Activated naive CD4-positive, alpha-beta T cell treated with anti-CD3 and anti-CD28 coated beads, Interleukin-2, amount 10 ng/mL, durations not matched to agents 7 days and 5 days (primary cell): ENCODE measurements at regions not wholly inside any gene's neighbourhood (a gene's known extent, or its start where the extent isn't known, plus 50 kb on each side); places are given as distances from the start of the nearest gene placed in this dataset.

Experiments
- CTCF ChIA-PET: fragments of 350-600 bp; sonication (Branson Sonifier 250); formaldehyde crosslinking; loops from one replicate; lab custom pipeline; 2021; ENCODE audit warnings: antibody characterized with exemption; lab: Charles Lee
- DNase-seq: peaks from one replicate; pipeline ENCODE4 v3.0.0-alpha.2; 2020
- H3K27ac Mint-ChIP-seq: one replicate; pipeline ENCODE4 v1.8.0; 2021; ENCODE audit warnings: mild to moderate bottlenecking, moderate library complexity, mixed read lengths
- H3K27me3 Mint-ChIP-seq: one replicate; pipeline ENCODE4 v1.8.0; 2021; ENCODE audit warnings: mild to moderate bottlenecking, mixed read lengths
- H3K36me3 Mint-ChIP-seq: one replicate; pipeline ENCODE4 v1.8.0; 2021; ENCODE audit warnings: mixed read lengths
- H3K4me1 Mint-ChIP-seq: one replicate; pipeline ENCODE4 v1.8.0; 2021; ENCODE audit warnings: mixed read lengths
- H3K4me3 Mint-ChIP-seq: one replicate; pipeline ENCODE4 v1.8.0; 2021; ENCODE audit warnings: mild to moderate bottlenecking, moderate library complexity, mixed read lengths
- H3K9me3 Mint-ChIP-seq: one replicate; pipeline ENCODE4 v1.8.0; 2021; ENCODE audit warnings: mixed read lengths

DNA sequence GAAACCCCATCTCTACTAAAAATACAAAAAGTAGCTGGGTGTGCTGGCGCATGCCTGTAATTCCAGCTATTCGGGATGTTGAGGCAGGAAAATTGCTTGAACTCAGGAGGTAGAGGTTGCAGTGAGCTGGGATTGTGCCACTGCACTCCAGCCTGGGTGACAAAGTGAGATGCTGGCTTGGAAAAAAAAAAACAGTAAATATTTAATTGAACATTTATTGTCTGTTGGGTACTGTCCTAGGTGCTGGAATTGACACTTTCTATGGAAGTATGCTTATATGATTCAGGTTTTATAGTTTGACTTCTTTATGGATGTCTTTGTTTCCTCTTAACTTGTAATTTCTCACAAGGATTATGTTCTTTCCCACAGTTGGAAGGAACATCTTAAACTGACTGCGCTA is 633.1 kb upstream of the SETBP1 start:
- H3K9me3 Mint-ChIP-seq: peaks cover 3% of the 10 kb centered on the region
- DNase-seq: no peak
- CTCF ChIA-PET: no interaction called here
- no peaks in the 10 kb centered on the region for H3K27me3 Mint-ChIP-seq
- H3K4me1 Mint-ChIP-seq: no peaks in the 10 kb centered on the region
- H3K36me3 Mint-ChIP-seq: no peaks in the 10 kb centered on the region
- no peak overlapping the region for H3K4me3 Mint-ChIP-seq
- no peak overlapping the region for H3K27ac Mint-ChIP-seq

DNA sequence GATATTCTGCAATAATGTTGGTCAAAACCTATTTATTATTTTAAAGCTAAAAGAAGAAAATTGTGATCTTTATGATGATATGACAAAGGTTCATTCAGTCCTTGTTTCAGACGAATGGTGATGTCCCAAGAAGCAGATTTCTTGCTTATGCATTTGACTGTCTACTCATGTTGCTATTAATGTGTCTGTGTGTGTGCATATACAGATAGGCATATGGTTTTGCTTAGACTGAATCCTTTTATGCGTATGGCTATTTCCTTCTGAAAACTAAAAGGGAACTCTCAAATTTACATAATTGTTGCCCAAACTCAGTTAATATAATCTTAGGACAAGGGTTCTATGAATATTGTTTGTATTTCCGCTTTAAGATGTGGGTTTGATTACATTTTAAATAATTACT is 632.3 kb upstream of the SETBP1 start:
- Mint-ChIP-seq H3K27ac (no peak overlapping the region), H3K9me3 (peaks cover 3% of the 10 kb centered on the region), H3K4me3 (no peak overlapping the region), H3K4me1 (no peaks in the 10 kb centered on the region), H3K27me3 (no peaks in the 10 kb centered on the region), H3K36me3 (no peaks in the 10 kb centered on the region)
- DNase-seq: no peak
- CTCF ChIA-PET: no interaction called here

DNA sequence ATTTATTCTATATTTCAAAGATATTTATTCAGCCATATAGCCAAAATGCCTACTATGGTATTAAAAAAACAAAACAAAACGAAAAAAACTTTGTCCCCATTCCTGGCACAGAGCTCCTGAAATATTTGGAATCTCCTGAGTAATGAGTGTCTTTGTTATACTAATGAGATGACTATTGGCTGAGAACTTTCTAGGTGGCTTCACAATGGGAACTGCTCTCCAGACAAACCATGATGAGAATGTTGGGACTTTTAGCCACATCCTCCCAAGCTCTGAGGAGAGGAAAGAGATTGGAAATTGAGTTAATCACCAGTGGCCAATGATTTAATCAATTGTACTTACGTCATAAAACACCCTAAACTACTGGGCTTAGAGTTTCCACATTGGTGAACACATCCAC is 631.8 kb upstream of the SETBP1 start:
- Mint-ChIP-seq H3K27me3 (no peaks in the 10 kb centered on the region), H3K9me3 (peaks cover 3% of the 10 kb centered on the region), H3K4me1 (no peaks in the 10 kb centered on the region), H3K36me3 (no peaks in the 10 kb centered on the region), H3K27ac (no peak overlapping the region), H3K4me3 (no peak overlapping the region)
- CTCF ChIA-PET: no interaction called here
- DNase-seq: no peak

DNA sequence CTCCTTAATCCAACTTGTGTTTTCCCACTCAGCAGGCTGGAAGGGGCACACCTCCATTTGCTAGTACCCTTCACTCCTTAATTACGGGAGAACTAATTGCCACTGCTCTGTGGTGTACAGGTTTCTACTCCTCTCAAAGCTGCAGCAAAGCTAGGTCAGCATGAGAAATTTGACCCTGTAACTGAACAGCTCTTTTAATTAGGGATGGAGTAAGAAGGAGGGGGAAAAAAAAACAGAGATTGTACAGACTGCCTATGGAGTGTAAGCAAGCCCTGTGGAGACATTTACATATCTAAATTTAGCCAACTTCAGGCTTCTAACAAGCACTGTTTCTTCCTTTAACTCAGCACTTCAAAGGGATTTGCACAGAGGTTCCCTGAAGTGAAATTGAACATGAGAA is 629.7 kb upstream of the SETBP1 start:
- CTCF ChIA-PET: no interaction called here

DNA sequence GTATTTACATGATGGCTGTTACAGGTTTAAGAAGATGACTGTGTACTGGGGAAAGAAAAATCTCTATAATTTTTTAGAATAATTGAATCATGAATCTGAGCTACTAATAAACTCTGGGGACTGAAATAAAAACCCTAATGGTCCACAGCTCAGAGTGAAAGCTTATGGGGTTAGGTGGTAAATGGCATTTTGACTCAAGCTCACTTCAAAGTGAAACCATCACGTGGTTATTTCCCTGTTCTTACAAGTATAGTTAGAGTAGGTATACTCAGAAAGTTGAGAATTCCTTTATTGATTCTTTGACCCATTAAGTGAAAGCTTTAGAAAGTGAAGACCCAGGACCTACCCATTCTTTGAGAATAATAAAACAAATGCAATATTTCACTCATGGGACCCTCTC is 626.2 kb upstream of the SETBP1 start:
- DNase-seq: no peak
- Mint-ChIP-seq H3K36me3 (no peaks in the 10 kb centered on the region), H3K27ac (no peak overlapping the region), H3K9me3 (peaks cover 4% of the 10 kb centered on the region), H3K27me3 (no peaks in the 10 kb centered on the region), H3K4me3 (no peak overlapping the region), H3K4me1 (no peaks in the 10 kb centered on the region)
- CTCF ChIA-PET: no interaction called here

More for the DNA sequence above, 629.7 kb upstream of the SETBP1 start:
- H3K4me1 Mint-ChIP-seq: no peaks in the 10 kb centered on the region
- no peaks in the 10 kb centered on the region for H3K27me3 Mint-ChIP-seq
- H3K9me3 Mint-ChIP-seq: peaks cover 3% of the 10 kb centered on the region
- H3K4me3 Mint-ChIP-seq: no peak overlapping the region
- no peak for DNase-seq
- H3K36me3 Mint-ChIP-seq: no peaks in the 10 kb centered on the region
- no peak overlapping the region for H3K27ac Mint-ChIP-seq

- Mint-ChIP-seq H3K27me3 (no peaks in the 10 kb centered on the region), H3K36me3 (no peaks in the 10 kb centered on the region), H3K9me3 (peaks cover 4% of the 10 kb centered on the region), H3K27ac (no peak overlapping the region), H3K4me1 (no peaks in the 10 kb centered on the region), H3K4me3 (no peak overlapping the region)
- no peak for DNase-seq
- CTCF ChIA-PET: no interaction called here
Measured at GRCh38 chr18:44060197-44060596, 620.5 kb upstream of the SETBP1 start.

- no peaks in the 10 kb centered on the region for H3K27me3 Mint-ChIP-seq
- peaks cover 4% of the 10 kb centered on the region for H3K9me3 Mint-ChIP-seq
- no peaks in the 10 kb centered on the region for H3K4me1 Mint-ChIP-seq
- H3K4me3 Mint-ChIP-seq: no peak overlapping the region
- CTCF ChIA-PET: no interaction called here
- no peak overlapping the region for H3K27ac Mint-ChIP-seq
- no peaks in the 10 kb centered on the region for H3K36me3 Mint-ChIP-seq
- no peak for DNase-seq
Measured at GRCh38 chr18:44061438-44061837, 619.2 kb upstream of the SETBP1 start.

GRCh38 chr18:44062345-44062744 is 618.3 kb upstream of the SETBP1 start:
- Mint-ChIP-seq H3K9me3 (peaks cover 3% of the 10 kb centered on the region), H3K4me3 (no peak overlapping the region), H3K27me3 (no peaks in the 10 kb centered on the region), H3K36me3 (no peaks in the 10 kb centered on the region), H3K27ac (no peak overlapping the region), H3K4me1 (no peaks in the 10 kb centered on the region)
- no peak for DNase-seq
- CTCF ChIA-PET: no interaction called here

DNA sequence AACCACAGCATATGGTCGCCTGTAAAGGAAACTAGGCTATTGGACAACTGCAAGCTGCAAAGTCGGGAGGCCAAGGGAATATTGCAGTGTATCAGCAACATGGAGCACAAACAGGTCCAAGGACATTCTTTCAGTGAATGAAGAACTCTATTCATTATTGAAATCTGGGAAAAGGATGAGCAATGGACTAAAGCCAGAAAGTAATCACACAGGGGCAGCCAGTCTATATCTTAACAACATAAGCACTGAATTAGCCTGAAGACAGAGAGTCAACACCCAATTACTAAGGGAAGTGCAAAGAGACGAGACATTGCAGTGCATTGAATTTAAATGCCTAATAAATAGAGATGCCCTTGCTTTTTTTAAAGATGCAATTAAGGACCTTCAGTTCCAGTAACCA is 615.5 kb upstream of the SETBP1 start:
- Mint-ChIP-seq H3K36me3 (no peaks in the 10 kb centered on the region), H3K4me3 (no peak overlapping the region), H3K4me1 (no peaks in the 10 kb centered on the region), H3K27me3 (no peaks in the 10 kb centered on the region), H3K9me3 (peaks cover 3% of the 10 kb centered on the region), H3K27ac (no peak overlapping the region)
- DNase-seq: no peak
- CTCF ChIA-PET: no interaction called here

GRCh38 chr18:44066541-44066940 is 614.1 kb upstream of the SETBP1 start:
- Mint-ChIP-seq H3K27ac (no peak overlapping the region), H3K9me3 (peaks cover 3% of the 10 kb centered on the region), H3K4me1 (no peaks in the 10 kb centered on the region), H3K4me3 (no peak overlapping the region), H3K36me3 (no peaks in the 10 kb centered on the region), H3K27me3 (no peaks in the 10 kb centered on the region)
- no peak for DNase-seq
- CTCF ChIA-PET: no interaction called here

- CTCF ChIA-PET: no interaction called here
- Mint-ChIP-seq H3K27ac (no peak overlapping the region), H3K27me3 (no peaks in the 10 kb centered on the region), H3K36me3 (no peaks in the 10 kb centered on the region), H3K4me1 (no peaks in the 10 kb centered on the region), H3K9me3 (peaks cover 3% of the 10 kb centered on the region), H3K4me3 (no peak overlapping the region)
- DNase-seq: no peak
Measured at GRCh38 chr18:44067186-44067585, 613.5 kb upstream of the SETBP1 start.

DNA sequence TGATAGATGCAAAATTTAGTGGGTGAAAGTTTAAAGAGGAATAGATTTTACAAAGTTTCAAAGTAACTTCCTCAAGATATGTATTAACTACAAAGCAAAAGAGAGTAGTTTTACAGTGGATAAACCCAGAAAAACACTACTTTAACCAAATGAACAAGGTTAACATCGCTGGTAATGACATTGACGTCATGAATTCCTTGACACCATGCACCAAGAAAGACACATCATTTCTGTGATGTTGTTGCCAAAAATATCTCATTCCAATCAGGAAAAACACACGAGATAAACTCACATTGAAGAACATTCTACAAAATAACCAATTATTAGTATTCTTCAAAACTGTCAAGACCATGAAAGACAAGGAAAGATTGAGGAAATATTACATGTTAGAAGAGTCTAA is 605.6 kb upstream of the SETBP1 start:
- H3K9me3 Mint-ChIP-seq: no peaks in the 10 kb centered on the region
- no peaks in the 10 kb centered on the region for H3K27me3 Mint-ChIP-seq
- H3K27ac Mint-ChIP-seq: no peak overlapping the region
- DNase-seq: no peak
- H3K36me3 Mint-ChIP-seq: no peaks in the 10 kb centered on the region
- no peaks in the 10 kb centered on the region for H3K4me1 Mint-ChIP-seq
- H3K4me3 Mint-ChIP-seq: no peak overlapping the region
- CTCF ChIA-PET: no interaction called here

DNA sequence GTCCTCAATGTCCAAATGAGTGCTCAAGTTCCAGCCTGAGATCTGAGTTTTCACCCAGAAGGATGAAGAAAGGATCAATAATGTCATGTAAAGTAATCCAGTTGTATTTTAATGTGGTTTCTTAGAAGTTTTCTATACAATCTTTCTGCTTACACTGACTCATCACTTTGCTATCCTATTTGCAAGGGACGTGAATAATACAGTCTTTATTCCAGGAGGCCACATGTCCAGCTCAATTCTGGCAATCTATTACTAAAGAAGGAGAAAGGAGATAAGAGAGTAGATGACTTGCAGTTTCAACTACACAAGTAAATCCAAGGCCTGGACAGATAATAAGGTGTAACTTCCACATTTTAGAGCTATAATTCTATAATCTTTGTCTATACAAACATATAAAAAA is 601.1 kb upstream of the SETBP1 start:
- CTCF ChIA-PET: no interaction called here
- H3K27ac Mint-ChIP-seq: no peak overlapping the region
- H3K9me3 Mint-ChIP-seq: no peaks in the 10 kb centered on the region
- no peaks in the 10 kb centered on the region for H3K36me3 Mint-ChIP-seq
- H3K4me3 Mint-ChIP-seq: no peak overlapping the region
- no peaks in the 10 kb centered on the region for H3K4me1 Mint-ChIP-seq
- no peaks in the 10 kb centered on the region for H3K27me3 Mint-ChIP-seq
- no peak for DNase-seq

DNA sequence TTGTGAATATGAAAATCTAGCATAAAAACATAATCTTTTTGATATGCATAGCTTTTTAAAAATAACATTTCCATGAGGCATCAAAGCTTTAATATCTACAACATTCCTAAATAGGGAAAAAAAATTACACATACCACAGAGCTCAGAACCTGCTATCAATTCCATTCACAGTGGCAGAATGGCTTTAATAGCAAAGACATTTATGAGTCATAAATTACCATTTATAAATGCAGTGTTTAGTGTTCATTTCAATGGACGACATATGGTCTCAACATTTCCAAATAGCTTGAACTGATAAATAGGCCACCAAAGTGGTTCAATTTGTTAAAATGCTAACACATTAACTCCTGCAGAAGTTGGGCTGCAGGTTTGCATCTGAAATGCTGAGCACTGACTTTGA is 600.6 kb upstream of the SETBP1 start:
- Mint-ChIP-seq H3K4me3 (no peak overlapping the region), H3K27me3 (no peaks in the 10 kb centered on the region), H3K27ac (no peak overlapping the region), H3K36me3 (no peaks in the 10 kb centered on the region), H3K9me3 (no peaks in the 10 kb centered on the region), H3K4me1 (no peaks in the 10 kb centered on the region)
- no peak for DNase-seq
- CTCF ChIA-PET: no interaction called here

DNA sequence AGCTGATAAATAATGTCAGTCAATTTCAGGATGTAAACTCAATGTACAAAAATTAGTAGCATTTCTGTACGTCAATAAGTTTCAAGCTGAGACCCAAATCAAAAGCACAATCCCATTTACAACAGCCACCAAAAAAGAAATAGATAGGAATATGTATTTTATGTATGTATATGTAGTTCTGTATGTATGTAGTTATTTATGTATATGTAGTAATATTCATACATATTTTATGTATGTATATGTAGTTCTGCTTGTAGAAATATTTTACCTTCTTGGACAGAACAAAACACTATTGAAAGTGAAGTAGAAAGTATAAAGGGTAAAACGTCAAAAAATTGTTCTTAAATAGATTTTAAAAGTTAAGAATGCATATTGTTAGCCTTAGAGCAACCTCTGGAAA is 591.0 kb upstream of the SETBP1 start:
- Mint-ChIP-seq H3K4me1 (no peaks in the 10 kb centered on the region), H3K9me3 (no peaks in the 10 kb centered on the region), H3K36me3 (no peaks in the 10 kb centered on the region), H3K4me3 (no peak overlapping the region), H3K27ac (no peak overlapping the region), H3K27me3 (no peaks in the 10 kb centered on the region)
- DNase-seq: no peak
- CTCF ChIA-PET: no interaction called here

GRCh38 chr18:44090453-44090852 is 590.2 kb upstream of the SETBP1 start:
- Mint-ChIP-seq H3K36me3 (no peaks in the 10 kb centered on the region), H3K27me3 (no peaks in the 10 kb centered on the region), H3K27ac (no peak overlapping the region), H3K9me3 (peaks cover 4% of the 10 kb centered on the region), H3K4me3 (no peak overlapping the region), H3K4me1 (no peaks in the 10 kb centered on the region)
- CTCF ChIA-PET: no interaction called here
- DNase-seq: no peak
